Caco-2 (cell line): ENCODE measurements at regions not wholly inside any gene's neighbourhood (a gene's known extent, or its start where the extent isn't known, plus 50 kb on each side); places are given as distances from the start of the nearest gene placed in this dataset.

Experiments
- BruUV-seq: library from RNA; stranded (reverse); fragments of 400-500 nt; replicated peaks from 2 replicates; lab custom pipeline; 2021; lab: Mats Ljungman, UMichigan
- CTCF ChIA-PET: fragments of 300-600 bp; sonication (Branson Sonifier 250); formaldehyde crosslinking; loops from one replicate; lab custom pipeline; 2022; ENCODE audit warnings: antibody characterized with exemption; lab: Charles Lee
- POLR2A ChIA-PET: fragments of 300-600 bp; sonication (Branson Sonifier 250); formaldehyde crosslinking; loops from one replicate; lab custom pipeline; 2022; ENCODE audit warnings: antibody characterized with exemption; lab: Charles Lee
- DNase-seq, 2 experiments: peaks; one replicate each; pipeline versions ENCODE4 v3.0.0 to v3.0.0-alpha.2; 2020 to 2022
- H3K27me3 ChIP-seq: replicated peaks from 2 replicates; pipeline ENCODE4 v1.6.0; 2011; ENCODE audit warnings: low read length; ENCODE audit not compliant: control insufficient read depth, insufficient read depth
- H3K36me3 ChIP-seq: 2 replicates; pipeline ENCODE4 v1.5.1; 2011; ENCODE audit warnings: low read length; ENCODE audit not compliant: control insufficient read depth, insufficient read depth
- H3K4me1 ChIP-seq: fragments of 250-450 bp; sonication (Bioruptor Pico); 2 replicates; pipeline ENCODE4 v1.5.1; 2020; ENCODE audit warnings: mild to moderate bottlenecking
- H3K4me3 ChIP-seq: 2 replicates; pipeline ENCODE4 v1.5.1; 2011; ENCODE audit warnings: low read depth, mild to moderate bottlenecking, control low read depth, low read length
- H3K9me3 ChIP-seq: fragments of 250-450 bp; sonication (Bioruptor Pico); 2 replicates; pipeline ENCODE4 v1.5.1; 2020; ENCODE audit warnings: mild to moderate bottlenecking, moderate library complexity
- H3K27ac Mint-ChIP-seq: one replicate; pipeline ENCODE4 v1.8.0; 2022; ENCODE audit warnings: mixed read lengths; ENCODE audit not compliant: unreplicated experiment
- H3K27me3 Mint-ChIP-seq: one replicate; pipeline ENCODE4 v1.8.0; 2022; ENCODE audit warnings: mixed read lengths; ENCODE audit not compliant: insufficient read depth, unreplicated experiment
- H3K36me3 Mint-ChIP-seq: one replicate; pipeline ENCODE4 v1.8.0; 2022; ENCODE audit warnings: mild to moderate bottlenecking, mixed read lengths; ENCODE audit not compliant: insufficient read depth, unreplicated experiment
- H3K4me1 Mint-ChIP-seq: one replicate; pipeline ENCODE4 v1.8.0; 2022; ENCODE audit warnings: low read depth, mixed read lengths; ENCODE audit not compliant: unreplicated experiment
- H3K4me3 Mint-ChIP-seq: one replicate; pipeline ENCODE4 v1.8.0; 2022; ENCODE audit warnings: mild to moderate bottlenecking, moderate library complexity, mixed read lengths; ENCODE audit not compliant: unreplicated experiment
- H3K9me3 Mint-ChIP-seq: one replicate; pipeline ENCODE4 v1.8.0; 2022; ENCODE audit warnings: mixed read lengths; ENCODE audit not compliant: unreplicated experiment
- intact Hi-C: fragments of 100-400 bp; cut with micrococcal nuclease; formaldehyde crosslinking; loops from one replicate; pipeline ENCODE4 v1.10.0; 2022; ENCODE audit not compliant: unreplicated experiment
- TF ChIP-seq, protein P1 (sequence below), 2 experiments: fragments of 200-600 bp in 1 of 2; IDR thresholded peaks; 1 replicate in 1 of 2; 2 replicates in 1 of 2; pipeline versions ENCODE4 v1.5.1 to v1.8.0; 2011 to 2022; ENCODE audit warnings: antibody characterized with exemption in 1 of 2, control low read depth in 1 of 2, inconsistent platforms in 1 of 2, low read depth in 1 of 2, low read length in 1 of 2, mild to moderate bottlenecking in 1 of 2, moderate library complexity in 1 of 2; ENCODE audit not compliant: insufficient read depth in 1 of 2, severe bottlenecking in 1 of 2, unreplicated experiment in 1 of 2

DNA sequence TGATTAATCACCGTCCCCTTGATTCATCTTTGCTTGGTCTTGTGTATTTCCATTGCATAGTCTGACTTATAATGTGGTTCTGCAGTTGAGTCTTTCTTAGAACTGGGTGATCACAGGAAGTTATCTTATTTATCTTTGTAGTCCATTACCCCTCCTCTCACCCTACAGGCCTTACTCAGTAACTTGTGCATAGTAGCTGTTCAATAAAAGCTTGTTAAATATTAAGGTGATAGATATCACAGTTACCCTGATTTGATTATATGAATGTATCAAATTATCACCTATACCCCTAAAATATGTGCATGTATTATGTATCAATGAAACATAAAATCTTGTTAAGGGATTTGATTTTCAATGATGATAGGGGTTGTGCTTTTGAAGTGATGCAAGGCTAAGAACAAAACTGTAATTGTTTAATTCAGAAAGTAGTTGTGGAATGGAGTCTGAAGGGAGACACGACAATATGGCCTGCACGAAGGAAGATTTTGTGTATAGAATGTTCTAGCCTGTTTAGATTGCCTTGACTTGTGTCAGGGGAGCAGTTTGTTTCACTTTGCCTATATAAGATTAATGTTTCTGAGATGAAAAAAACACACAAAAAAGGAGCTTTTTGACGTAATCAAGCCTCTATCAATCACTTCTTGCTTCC is 132.4 kb upstream of the LIMCH1 start:
- ChIA-PET CTCF (no interaction called here), POLR2A (no interaction called here)
- Mint-ChIP-seq H3K27me3 (no peaks in the 10 kb centered on the region), H3K4me3 (no peak overlapping the region), H3K4me1 (no peaks in the 10 kb centered on the region), H3K9me3 (no peaks in the 10 kb centered on the region), H3K36me3 (no peaks in the 10 kb centered on the region), H3K27ac (peak overlapping the region; percentile 19)
- H3K4me3 ChIP-seq = no peak overlapping the region
- H3K4me1 ChIP-seq = peaks cover 13% of the 10 kb centered on the region
- no peaks in the 10 kb centered on the region for H3K36me3 ChIP-seq
- H3K27me3 ChIP-seq = no peaks in the 10 kb centered on the region
- no TSS peak for BruUV-seq
- TF ChIP-seq, protein P1, sequence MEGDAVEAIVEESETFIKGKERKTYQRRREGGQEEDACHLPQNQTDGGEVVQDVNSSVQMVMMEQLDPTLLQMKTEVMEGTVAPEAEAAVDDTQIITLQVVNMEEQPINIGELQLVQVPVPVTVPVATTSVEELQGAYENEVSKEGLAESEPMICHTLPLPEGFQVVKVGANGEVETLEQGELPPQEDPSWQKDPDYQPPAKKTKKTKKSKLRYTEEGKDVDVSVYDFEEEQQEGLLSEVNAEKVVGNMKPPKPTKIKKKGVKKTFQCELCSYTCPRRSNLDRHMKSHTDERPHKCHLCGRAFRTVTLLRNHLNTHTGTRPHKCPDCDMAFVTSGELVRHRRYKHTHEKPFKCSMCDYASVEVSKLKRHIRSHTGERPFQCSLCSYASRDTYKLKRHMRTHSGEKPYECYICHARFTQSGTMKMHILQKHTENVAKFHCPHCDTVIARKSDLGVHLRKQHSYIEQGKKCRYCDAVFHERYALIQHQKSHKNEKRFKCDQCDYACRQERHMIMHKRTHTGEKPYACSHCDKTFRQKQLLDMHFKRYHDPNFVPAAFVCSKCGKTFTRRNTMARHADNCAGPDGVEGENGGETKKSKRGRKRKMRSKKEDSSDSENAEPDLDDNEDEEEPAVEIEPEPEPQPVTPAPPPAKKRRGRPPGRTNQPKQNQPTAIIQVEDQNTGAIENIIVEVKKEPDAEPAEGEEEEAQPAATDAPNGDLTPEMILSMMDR (IDR thresholded peaks at IDR 0.05; ENCODE audit: insufficient read depth in 1 of 2, low read depth in 1 of 2, low read length in 1 of 2, severe bottlenecking in 1 of 2, unreplicated experiment in 1 of 2) = no peak
- intact Hi-C loops = no loop called here
- no peaks in the 10 kb centered on the region for H3K9me3 ChIP-seq
- DNase-seq = no peak

DNA sequence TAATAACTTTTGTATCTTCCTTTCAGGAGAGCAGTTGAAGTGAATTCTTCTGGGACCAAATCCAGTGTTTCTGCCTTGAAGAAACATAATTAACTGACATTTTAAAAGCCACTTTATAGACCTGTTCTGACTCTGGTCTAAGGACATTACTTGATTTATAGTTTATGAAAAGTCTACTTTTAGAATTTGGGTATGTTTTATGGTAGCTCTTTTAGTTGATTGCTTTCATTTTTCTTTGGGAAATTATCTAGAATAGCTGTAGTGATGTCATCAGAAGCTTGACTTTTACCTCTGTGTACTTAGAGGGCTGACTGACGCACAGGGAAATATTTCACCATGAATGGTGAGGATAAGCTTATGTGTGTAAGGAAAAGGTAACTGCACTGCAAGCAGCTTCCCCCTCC is 131.8 kb upstream of the LIMCH1 start:
- no peak overlapping the region for H3K4me3 ChIP-seq
- ChIA-PET CTCF (no interaction called here), POLR2A (no interaction called here)
- TF ChIP-seq, protein P1 (IDR thresholded peaks at IDR 0.05; ENCODE audit: insufficient read depth in 1 of 2, low read depth in 1 of 2, low read length in 1 of 2, severe bottlenecking in 1 of 2, unreplicated experiment in 1 of 2) = no peak
- intact Hi-C loops = no loop called here
- peak in 1 of 2 experiments; percentile 12 for DNase-seq
- Mint-ChIP-seq H3K36me3 (no peaks in the 10 kb centered on the region), H3K27me3 (no peaks in the 10 kb centered on the region), H3K27ac (peak overlapping the region; percentile 19), H3K4me3 (no peak overlapping the region), H3K4me1 (no peaks in the 10 kb centered on the region), H3K9me3 (no peaks in the 10 kb centered on the region)
- H3K4me1 ChIP-seq = peaks cover 13% of the 10 kb centered on the region
- no peaks in the 10 kb centered on the region for H3K27me3 ChIP-seq
- no peaks in the 10 kb centered on the region for H3K36me3 ChIP-seq
- no TSS peak for BruUV-seq
- no peaks in the 10 kb centered on the region for H3K9me3 ChIP-seq

DNA sequence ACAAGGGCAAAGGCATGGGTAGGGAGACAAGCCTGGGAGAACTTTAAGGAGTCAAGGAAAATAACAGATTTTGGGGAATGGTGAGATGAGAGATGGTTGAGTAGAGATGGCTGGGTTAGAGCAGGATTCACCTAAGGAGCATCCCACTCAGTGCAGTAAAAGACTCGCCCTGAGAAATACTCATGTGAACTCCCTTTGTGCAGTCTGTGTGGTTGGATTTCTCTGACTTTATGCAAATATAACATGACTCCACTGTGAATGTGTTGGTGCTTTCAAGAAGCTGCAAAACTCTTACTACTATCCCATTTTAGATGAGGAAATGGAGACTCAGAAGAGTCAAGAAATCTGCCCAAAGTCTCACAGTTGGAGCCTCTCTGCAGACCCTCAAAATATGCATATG is 129.8 kb upstream of the LIMCH1 start:
- intact Hi-C loops = no loop called here
- Mint-ChIP-seq H3K36me3 (no peaks in the 10 kb centered on the region), H3K27ac (no peak overlapping the region), H3K4me3 (no peak overlapping the region), H3K9me3 (no peaks in the 10 kb centered on the region), H3K27me3 (no peaks in the 10 kb centered on the region), H3K4me1 (peaks cover 7% of the 10 kb centered on the region)
- H3K4me1 ChIP-seq = peaks cover 26% of the 10 kb centered on the region
- CTCF ChIA-PET = no interaction called here
- POLR2A ChIA-PET = no interaction called here
- H3K27me3 ChIP-seq = no peaks in the 10 kb centered on the region
- H3K36me3 ChIP-seq = no peaks in the 10 kb centered on the region
- no peak for DNase-seq
- BruUV-seq = no TSS peak
- H3K9me3 ChIP-seq = no peaks in the 10 kb centered on the region
- TF ChIP-seq, protein P1 (IDR thresholded peaks at IDR 0.05; ENCODE audit: insufficient read depth in 1 of 2, low read depth in 1 of 2, low read length in 1 of 2, severe bottlenecking in 1 of 2, unreplicated experiment in 1 of 2) = no peak
- H3K4me3 ChIP-seq = no peak overlapping the region
